OCI-LY7 (cell line): ENCODE measurements at regions not wholly inside any gene's neighbourhood (a gene's known extent, or its start where the extent isn't known, plus 50 kb on each side); places are given as distances from the start of the nearest gene placed in this dataset.

Experiments
- BruUV-seq: library from RNA; stranded (reverse); fragments of 400-500 nt; replicated peaks from 2 replicates; lab custom pipeline; 2021; lab: Mats Ljungman, UMichigan
- CTCF ChIA-PET: fragments of 300-600 bp; sonication (Branson Sonifier 250); formaldehyde crosslinking; loops from one replicate; lab custom pipeline; 2022; ENCODE audit warnings: antibody characterized with exemption; ENCODE audit not compliant: unreplicated experiment; lab: Charles Lee
- POLR2A ChIA-PET: fragments of 300-600 bp; sonication (Branson Sonifier 250); formaldehyde crosslinking; loops from one replicate; lab custom pipeline; 2022; ENCODE audit warnings: antibody characterized with exemption; lab: Charles Lee
- DNase-seq: peaks from one replicate; pipeline ENCODE4 v3.0.0-alpha.2; 2015; ENCODE audit warnings: low spot score
- H2AFZ ChIP-seq: fragments of 200-600 bp; sonication (generic), shearing (Covaris generic); 2 replicates; pipeline ENCODE4 v1.6.1; 2014; ENCODE audit warnings: mild to moderate bottlenecking, antibody characterized with exemption, low read length, moderate library complexity
- H3K27ac ChIP-seq: fragments of 200-600 bp; sonication (generic); 2 replicates; pipeline ENCODE4 v1.5.1; 2014; ENCODE audit warnings: mixed run types, low read depth, mild to moderate bottlenecking, moderate library complexity, low read length, inconsistent platforms; ENCODE audit not compliant: poor library complexity, severe bottlenecking
- H3K36me3 ChIP-seq: fragments of 200-600 bp; sonication (generic); 2 replicates; pipeline ENCODE4 v1.6.1; 2014; ENCODE audit warnings: mild to moderate bottlenecking, antibody characterized with exemption, low read length, moderate library complexity, mixed read lengths; ENCODE audit not compliant: insufficient read depth
- H3K4me1 ChIP-seq: fragments of 200-600 bp; sonication (generic); 2 replicates; pipeline ENCODE4 v1.5.1; 2014; ENCODE audit warnings: mild to moderate bottlenecking, low read length; ENCODE audit not compliant: insufficient read depth, poor library complexity, severe bottlenecking
- H3K4me2 ChIP-seq: fragments of 200-600 bp; sonication (generic); 2 replicates; pipeline ENCODE4 v1.6.1; 2014; ENCODE audit warnings: mild to moderate bottlenecking, low read length
- H3K4me3 ChIP-seq: fragments of 200-600 bp; sonication (generic); 2 replicates; pipeline ENCODE4 v1.5.1; 2014; ENCODE audit warnings: mild to moderate bottlenecking, low read depth, low read length; ENCODE audit not compliant: poor library complexity, severe bottlenecking
- H3K79me2 ChIP-seq: fragments of 200-600 bp; sonication (generic); 2 replicates; pipeline ENCODE4 v1.6.1; 2016; ENCODE audit warnings: low read depth, mild to moderate bottlenecking, low read length, moderate library complexity, mixed read lengths; ENCODE audit not compliant: insufficient read depth
- H3K9me2 ChIP-seq: fragments of 200-600 bp; sonication (generic); 2 replicates; pipeline ENCODE4 v1.6.1; 2016; ENCODE audit warnings: mild to moderate bottlenecking, low read length, mixed read lengths; ENCODE audit not compliant: insufficient read depth
- H3K9me3 ChIP-seq: fragments of 200-600 bp; sonication (generic); 2 replicates; pipeline ENCODE4 v1.6.1; 2014; ENCODE audit warnings: mild to moderate bottlenecking, mixed run types, low read length, mixed read lengths
- H4K20me1 ChIP-seq: fragments of 200-600 bp; sonication (generic); 2 replicates; pipeline ENCODE4 v1.6.1; 2014; ENCODE audit warnings: mild to moderate bottlenecking, antibody characterized with exemption, low read length, moderate library complexity, mixed read lengths; ENCODE audit not compliant: insufficient read depth
- CTCF ChIP-seq: fragments of 200-600 bp; sonication (generic); conservative IDR thresholded peaks from 2 replicates; pipeline ENCODE4 v1.5.1; 2014; ENCODE audit warnings: mild to moderate bottlenecking, antibody characterized with exemption, low read length, moderate library complexity, mixed read lengths
- EZH2phosphoT487 ChIP-seq: fragments of 200-600 bp; sonication (generic); IDR thresholded peaks from 2 replicates; pipeline ENCODE4 v1.6.1; 2018; ENCODE audit warnings: low read depth, borderline replicate concordance, mild to moderate bottlenecking, mixed run types, antibody characterized with exemption, low read length, moderate library complexity, mixed read lengths
- intact Hi-C: fragments of 100-400 bp; cut with micrococcal nuclease; formaldehyde crosslinking; loops from one replicate; pipeline ENCODE4 v1.10.0; 2022; ENCODE audit not compliant: unreplicated experiment

- no peaks in the 10 kb centered on the region for H3K9me3 ChIP-seq
- H3K4me1 ChIP-seq, result no peaks in the 10 kb centered on the region
- H3K27ac ChIP-seq, result no peak overlapping the region
- BruUV-seq, result no TSS peak
- intact Hi-C loops, result no loop called here
- POLR2A ChIA-PET, result interaction anchor here (0.6 kb wide), 1 partner anchor 1367 kb away, joined by 3 read pairs; no protein-coding TSS in a partner anchor
- no peaks in the 10 kb centered on the region for H3K9me2 ChIP-seq
- H2AFZ ChIP-seq, result no peak overlapping the region
- TF ChIP-seq EZH2phosphoT487, result no peak
- no peak for TF ChIP-seq CTCF
- H3K79me2 ChIP-seq, result no peaks in the 10 kb centered on the region
- no peak overlapping the region for H3K4me3 ChIP-seq
- no peaks in the 10 kb centered on the region for H4K20me1 ChIP-seq
- CTCF ChIA-PET, result no interaction called here
- DNase-seq, result no peak
- H3K4me2 ChIP-seq, result no peak overlapping the region
- H3K36me3 ChIP-seq, result no peaks in the 10 kb centered on the region
Measured at GRCh38 chr4:23374259-23374658, 515.6 kb downstream of the PPARGC1A start.

GRCh38 chr4:23373261-23373660 lies 516.6 kb downstream of the PPARGC1A start:
- Histone ChIP-seq H4K20me1 (no peaks in the 10 kb centered on the region), H3K4me1 (no peaks in the 10 kb centered on the region), H3K9me3 (no peaks in the 10 kb centered on the region), H2AFZ (no peak overlapping the region), H3K27ac (no peak overlapping the region), H3K79me2 (no peaks in the 10 kb centered on the region), H3K36me3 (no peaks in the 10 kb centered on the region), H3K4me3 (no peak overlapping the region), H3K4me2 (no peak overlapping the region), H3K9me2 (no peaks in the 10 kb centered on the region)
- intact Hi-C loops, result no loop called here
- no peak for DNase-seq
- TF ChIP-seq EZH2phosphoT487 (no peak), CTCF (no peak)
- BruUV-seq, result no TSS peak
- POLR2A ChIA-PET, result no interaction called here
- CTCF ChIA-PET, result no interaction called here

GRCh38 chr4:23371533-23371932 lies 518.3 kb downstream of the PPARGC1A start:
- Histone ChIP-seq H3K4me3 (no peak overlapping the region), H3K9me3 (no peaks in the 10 kb centered on the region), H3K4me1 (no peaks in the 10 kb centered on the region), H3K27ac (no peak overlapping the region), H3K9me2 (no peaks in the 10 kb centered on the region), H3K36me3 (no peaks in the 10 kb centered on the region), H3K79me2 (no peaks in the 10 kb centered on the region), H3K4me2 (no peak overlapping the region), H4K20me1 (no peaks in the 10 kb centered on the region), H2AFZ (no peak overlapping the region)
- CTCF ChIA-PET, result no interaction called here
- intact Hi-C loops, result no loop called here
- BruUV-seq, result no TSS peak
- DNase-seq, result no peak
- no peak for TF ChIP-seq CTCF
- no peak for TF ChIP-seq EZH2phosphoT487
- POLR2A ChIA-PET, result no interaction called here
